Stimulated activated CD4-positive, alpha-beta T cell treated with anti-CD3 and anti-CD28 coated beads, Interleukin-15, amount 100 ng/mL, for 24 hours (primary cell): ENCODE measurements at regions not wholly inside any gene's neighbourhood (a gene's known extent, or its start where the extent isn't known, plus 50 kb on each side); places are given as distances from the start of the nearest gene placed in this dataset.

Experiments used
- DNase-seq: peaks from one replicate; pipeline ENCODE4 v3.0.0-alpha.2; 2020

DNA sequence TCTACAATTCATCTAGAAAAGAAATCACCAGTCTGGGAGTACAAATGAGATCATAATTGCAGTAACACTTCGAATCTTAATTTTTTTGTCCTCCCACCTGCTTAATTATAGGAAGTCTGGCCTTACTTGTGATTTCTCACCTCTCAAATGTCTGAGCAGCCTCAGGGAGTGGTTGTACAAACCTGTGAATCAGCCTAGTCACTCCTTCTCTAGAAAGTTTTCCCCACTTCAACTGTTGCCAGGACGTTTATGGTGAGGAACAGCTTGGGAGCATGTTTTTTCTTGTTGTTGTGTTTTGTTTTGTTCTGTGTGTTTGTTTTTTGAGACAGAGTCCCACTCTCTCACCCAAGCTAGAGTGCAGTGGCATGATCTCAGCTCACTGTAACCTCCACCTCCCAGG is 50.3 kb upstream of the CLDN10 start:
- no peak for DNase-seq
